GM10266 (cell line): ENCODE measurements at regions not wholly inside any gene's neighbourhood (a gene's known extent, or its start where the extent isn't known, plus 50 kb on each side); places are given as distances from the start of the nearest gene placed in this dataset.

Experiments used
- DNase-seq: peaks from one replicate; pipeline ENCODE4 v3.0.0; 2012; ENCODE audit errors: extremely low spot score
- CTCF ChIP-seq: IDR thresholded peaks from 2 replicates; pipeline ENCODE4 v1.5.1; 2012; ENCODE audit warnings: mild to moderate bottlenecking, low read depth; ENCODE audit not compliant: control insufficient read depth, insufficient read depth; ENCODE audit errors: missing control alignments

DNA sequence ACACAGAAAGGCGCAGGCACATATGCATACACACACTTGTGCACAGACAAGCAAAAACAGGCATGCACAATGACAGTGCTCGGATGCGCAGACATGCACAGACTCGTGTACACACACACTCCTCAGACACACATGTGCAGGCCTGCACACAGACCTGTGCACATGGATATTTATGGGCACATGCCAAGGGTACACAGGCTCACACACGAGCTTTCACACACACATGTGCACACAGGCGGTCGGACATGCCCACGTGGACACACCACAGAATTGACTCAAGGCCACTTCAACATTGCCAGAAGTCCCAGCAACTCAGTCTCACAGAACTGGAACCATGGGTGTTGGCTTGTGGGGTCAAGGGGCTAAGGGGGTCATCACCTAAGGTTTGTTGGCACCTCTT, 206.8 kb downstream of the URI1 start:
- DNase-seq: no peak
- TF ChIP-seq CTCF: no peak

- TF ChIP-seq CTCF: no peak
Measured at GRCh38 chr19:30149300-30149699, 207.3 kb downstream of the URI1 start.

GRCh38 chr19:30150626-30151025, 208.6 kb downstream of the URI1 start:
- no peak for TF ChIP-seq CTCF
- no peak for DNase-seq

More at GRCh38 chr19:30149300-30149699, 207.3 kb downstream of the URI1 start:
- no peak for DNase-seq

GRCh38 chr19:30151081-30151480, 209.0 kb downstream of the URI1 start:
- no peak for TF ChIP-seq CTCF

GRCh38 chr19:30152510-30153291, 210.7 kb downstream of the URI1 start:
- no peak for TF ChIP-seq CTCF
- DNase-seq: no peak

More at GRCh38 chr19:30151081-30151480, 209.0 kb downstream of the URI1 start:
- DNase-seq: no peak

DNA sequence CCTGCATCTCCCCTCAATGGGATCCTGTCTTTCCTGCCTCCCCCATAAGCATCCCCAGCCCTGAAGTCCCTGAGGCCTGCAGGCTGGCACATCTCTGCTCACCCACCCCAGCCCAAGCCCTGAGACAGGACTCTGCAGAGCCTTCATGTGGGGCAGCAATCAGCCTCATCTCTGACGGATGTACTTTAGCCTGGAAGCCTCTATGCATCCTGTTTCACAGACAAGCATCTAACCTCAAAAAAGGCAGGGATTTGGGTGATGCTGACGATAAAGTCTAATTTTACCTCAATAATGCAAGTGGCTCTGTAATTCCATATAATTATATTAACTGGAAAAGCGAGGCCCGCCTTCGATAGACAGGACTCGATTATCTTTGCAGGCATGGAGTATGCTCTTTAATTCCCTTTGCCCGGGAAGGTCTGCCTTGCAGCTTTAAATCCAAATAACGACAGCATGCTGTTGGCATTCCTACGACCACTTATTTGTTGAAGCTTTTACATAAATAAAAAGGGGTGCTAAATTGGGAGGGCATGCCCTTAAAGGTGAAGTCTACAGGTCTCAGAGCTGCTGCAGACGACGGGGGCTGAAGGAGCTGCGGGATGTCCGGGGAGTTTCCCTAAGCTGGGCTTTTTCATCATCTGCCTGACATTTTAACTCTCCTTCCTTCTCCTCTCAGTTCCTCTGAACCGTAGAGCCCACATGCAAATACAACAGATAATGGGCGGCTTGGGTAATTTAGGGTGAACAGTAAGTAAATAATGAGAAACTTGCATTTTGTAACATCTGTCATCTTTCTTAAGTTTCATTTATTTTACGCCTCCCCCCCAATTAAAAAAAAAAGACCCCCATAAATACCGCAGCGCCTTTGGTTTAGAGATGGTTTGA, 211.5 kb downstream of the URI1 start:
- TF ChIP-seq CTCF: no peak
- peak; percentile 61 for DNase-seq
